ENCODE measurements at regions not wholly inside any gene's neighbourhood (a gene's known extent, or its start where the extent isn't known, plus 50 kb on each side); places are given as distances from the start of the nearest gene placed in this dataset.

GRCh38 chr11:70851308-70851707, 401.1 kb downstream of the SHANK2 start:
- no peak for ATAC-seq
- no peaks in the 10 kb centered on the region for H3K36me3 ChIP-seq (ENCODE audit: control insufficient read depth, insufficient read depth, low read length)
- no peaks in the 10 kb centered on the region for H3K9me3 ChIP-seq (ENCODE audit: control insufficient read depth, insufficient read depth, low read length)
- Mint-ChIP-seq H3K27me3 (ENCODE audit: low read depth in 2 of 2) (peaks cover 0 to 3% of the 10 kb centered on the region in 2 donors), H3K4me3 (no peak overlapping the region), H3K4me1 (no peaks in the 10 kb centered on the region), H3K36me3 (no peaks in the 10 kb centered on the region), H3K9me3 (peaks cover 0 to 5% of the 10 kb centered on the region in 2 donors), H3K27ac (no peak overlapping the region)
- H3K4me1 ChIP-seq (ENCODE audit: control insufficient read depth, insufficient read depth, low read length), result no peaks in the 10 kb centered on the region
- WGBS (ENCODE audit: insufficient coverage), result 90% methylated on average over 3 of the region's 3 CpGs
- H3K4me3 ChIP-seq (ENCODE audit: low read length), result no peak overlapping the region
- DNase-seq, result no peak
- no peak for TF ChIP-seq CTCF (IDR thresholded peaks at IDR 0.05)
- intact Hi-C loops (cut with micrococcal nuclease), result no loop called here
- H3K27ac ChIP-seq (ENCODE audit: low read length), result no peak overlapping the region
- H3K27me3 ChIP-seq (ENCODE audit: control insufficient read depth, insufficient read depth, low read length), result no peaks in the 10 kb centered on the region

- H3K4me3 Mint-ChIP-seq, result no peak overlapping the region
- Histone ChIP-seq H3K36me3 (ENCODE audit: control insufficient read depth, insufficient read depth, low read length) (no peaks in the 10 kb centered on the region), H3K27ac (ENCODE audit: low read length) (no peak overlapping the region), H3K27me3 (ENCODE audit: control insufficient read depth, insufficient read depth, low read length) (no peaks in the 10 kb centered on the region), H3K4me3 (ENCODE audit: low read length) (no peak overlapping the region), H3K4me1 (ENCODE audit: control insufficient read depth, insufficient read depth, low read length) (no peaks in the 10 kb centered on the region), H3K9me3 (ENCODE audit: control insufficient read depth, insufficient read depth, low read length) (no peaks in the 10 kb centered on the region)
- H3K4me1 Mint-ChIP-seq, result no peaks in the 10 kb centered on the region
- no peaks in the 10 kb centered on the region for H3K36me3 Mint-ChIP-seq
- H3K9me3 Mint-ChIP-seq, result peaks cover 0 to 5% of the 10 kb centered on the region in 2 donors
- TF ChIP-seq CTCF (IDR thresholded peaks at IDR 0.05), result no peak
- WGBS (ENCODE audit: insufficient coverage), result 94% methylated on average over 10 of the region's 10 CpGs
- H3K27me3 Mint-ChIP-seq (ENCODE audit: low read depth in 2 of 2), result peaks cover 0 to 3% of the 10 kb centered on the region in 2 donors
- no peak overlapping the region for H3K27ac Mint-ChIP-seq
- ATAC-seq, result no peak
- intact Hi-C loops (cut with micrococcal nuclease), result no loop called here
- DNase-seq, result no peak
Measured at GRCh38 chr11:70851907-70852306, 400.5 kb downstream of the SHANK2 start.

GRCh38 chr11:70853068-70853769, 399.2 kb downstream of the SHANK2 start:
- H3K4me1 Mint-ChIP-seq, result no peaks in the 10 kb centered on the region
- H3K27me3 ChIP-seq (ENCODE audit: control insufficient read depth, insufficient read depth, low read length), result no peaks in the 10 kb centered on the region
- ATAC-seq (no peak), DNase-seq (no peak)
- no peak for TF ChIP-seq CTCF (IDR thresholded peaks at IDR 0.05)
- H3K36me3 ChIP-seq (ENCODE audit: control insufficient read depth, insufficient read depth, low read length), result no peaks in the 10 kb centered on the region
- H3K27ac ChIP-seq (ENCODE audit: low read length), result no peak overlapping the region
- H3K4me3 Mint-ChIP-seq, result no peak overlapping the region
- no peaks in the 10 kb centered on the region for H3K9me3 ChIP-seq (ENCODE audit: control insufficient read depth, insufficient read depth, low read length)
- 84% methylated on average over 20 of the region's 20 CpGs for WGBS (ENCODE audit: insufficient coverage)
- no peaks in the 10 kb centered on the region for H3K36me3 Mint-ChIP-seq
- H3K9me3 Mint-ChIP-seq, result peaks cover 0 to 5% of the 10 kb centered on the region in 2 donors
- H3K4me3 ChIP-seq (ENCODE audit: low read length), result no peak overlapping the region
- intact Hi-C loops (cut with micrococcal nuclease), result no loop called here
- peaks cover 0 to 3% of the 10 kb centered on the region in 2 donors for H3K27me3 Mint-ChIP-seq (ENCODE audit: low read depth in 2 of 2)
- H3K27ac Mint-ChIP-seq, result no peak overlapping the region
- no peaks in the 10 kb centered on the region for H3K4me1 ChIP-seq (ENCODE audit: control insufficient read depth, insufficient read depth, low read length)

GRCh38 chr11:70853770-70854108, 398.6 kb downstream of the SHANK2 start:
- Histone ChIP-seq H3K27me3 (ENCODE audit: control insufficient read depth, insufficient read depth, low read length) (no peaks in the 10 kb centered on the region), H3K4me3 (ENCODE audit: low read length) (no peak overlapping the region), H3K36me3 (ENCODE audit: control insufficient read depth, insufficient read depth, low read length) (no peaks in the 10 kb centered on the region), H3K27ac (ENCODE audit: low read length) (no peak overlapping the region), H3K9me3 (ENCODE audit: control insufficient read depth, insufficient read depth, low read length) (no peaks in the 10 kb centered on the region), H3K4me1 (ENCODE audit: control insufficient read depth, insufficient read depth, low read length) (no peaks in the 10 kb centered on the region)
- TF ChIP-seq CTCF (IDR thresholded peaks at IDR 0.05), result no peak
- peaks cover 0 to 3% of the 10 kb centered on the region in 2 donors for H3K27me3 Mint-ChIP-seq (ENCODE audit: low read depth in 2 of 2)
- no peak overlapping the region for H3K4me3 Mint-ChIP-seq
- intact Hi-C loops (cut with micrococcal nuclease), result no loop called here
- no peak for ATAC-seq
- H3K27ac Mint-ChIP-seq, result no peak overlapping the region
- H3K9me3 Mint-ChIP-seq, result peaks cover 0 to 5% of the 10 kb centered on the region in 2 donors
- H3K4me1 Mint-ChIP-seq, result no peaks in the 10 kb centered on the region
- DNase-seq, result no peak
- H3K36me3 Mint-ChIP-seq, result no peaks in the 10 kb centered on the region
- 83% methylated on average over 2 of the region's 2 CpGs for WGBS (ENCODE audit: insufficient coverage)
